GM21717 (cell line): ENCODE measurements at regions not wholly inside any gene's neighbourhood (a gene's known extent, or its start where the extent isn't known, plus 50 kb on each side); places are given as distances from the start of the nearest gene placed in this dataset.
"Not testable (repeated sequence)": the region's sequence is repeated elsewhere in the genome, so short reads cannot be mapped to it uniquely, and the experiment has no call there.

Experiments used
- ATAC-seq: cut with Tn5 transposase; IDR thresholded peaks from one replicate; pipeline ENCODE4 v1.9.1; 2021; ENCODE audit warnings: mild to moderate bottlenecking, moderate library complexity; ENCODE audit not compliant: unreplicated experiment

- no peak for ATAC-seq
Observed at GRCh38 chr3:156044634-156044975, 75.8 kb upstream of the KCNAB1 start.

GRCh38 chr3:156048483-156048882, 71.9 kb upstream of the KCNAB1 start:
- not testable (repeated sequence) for ATAC-seq

- no peak for ATAC-seq
Observed at GRCh38 chr3:156050918-156051317, 69.5 kb upstream of the KCNAB1 start.

DNA sequence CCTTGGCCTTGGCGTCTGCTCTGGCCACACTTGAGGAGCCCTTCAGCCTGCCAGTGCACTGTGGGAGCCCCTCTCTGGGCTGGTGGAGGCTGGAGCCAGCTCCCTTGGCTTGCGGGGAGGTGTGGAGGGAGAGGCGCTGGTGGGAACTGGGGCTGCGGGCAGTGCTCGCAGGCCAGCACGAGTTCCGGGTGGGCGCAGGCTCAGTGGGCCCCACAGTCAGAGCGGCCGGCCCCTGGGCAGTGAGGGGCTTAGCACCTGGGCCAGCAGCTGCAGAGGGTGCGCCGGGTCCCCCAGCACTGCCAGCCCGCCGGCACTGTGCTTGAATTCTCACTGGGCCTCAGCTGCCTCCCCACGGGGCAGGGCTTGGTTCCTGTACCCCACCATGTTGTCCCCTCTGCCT, 68.7 kb upstream of the KCNAB1 start:
- no peak for ATAC-seq

DNA sequence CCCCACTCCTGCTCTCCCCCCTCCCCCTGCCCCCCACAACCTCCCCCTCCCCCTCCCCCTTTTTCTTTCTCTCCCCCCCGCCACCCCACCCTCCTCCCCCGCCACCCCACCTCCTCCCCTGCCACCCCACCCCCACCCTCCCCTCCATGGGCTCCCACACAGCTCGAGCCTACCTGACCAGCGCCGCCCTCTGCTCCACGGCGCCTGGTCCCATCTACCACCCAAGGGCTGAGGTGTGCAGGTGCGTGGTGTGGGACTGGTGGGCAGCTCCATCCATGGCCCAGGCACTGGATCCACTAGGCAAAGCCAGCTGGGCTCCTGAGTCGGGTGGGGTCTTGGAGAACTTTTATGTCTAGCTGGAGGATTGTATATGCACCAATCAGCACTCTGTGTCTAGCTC, 68.3 kb upstream of the KCNAB1 start:
- ATAC-seq, result no peak

GRCh38 chr3:156059950-156060501, 60.4 kb upstream of the KCNAB1 start:
- ATAC-seq, result no peak

- ATAC-seq, result not testable (repeated sequence)
Observed at GRCh38 chr3:156068151-156068550, 52.2 kb upstream of the KCNAB1 start.

DNA sequence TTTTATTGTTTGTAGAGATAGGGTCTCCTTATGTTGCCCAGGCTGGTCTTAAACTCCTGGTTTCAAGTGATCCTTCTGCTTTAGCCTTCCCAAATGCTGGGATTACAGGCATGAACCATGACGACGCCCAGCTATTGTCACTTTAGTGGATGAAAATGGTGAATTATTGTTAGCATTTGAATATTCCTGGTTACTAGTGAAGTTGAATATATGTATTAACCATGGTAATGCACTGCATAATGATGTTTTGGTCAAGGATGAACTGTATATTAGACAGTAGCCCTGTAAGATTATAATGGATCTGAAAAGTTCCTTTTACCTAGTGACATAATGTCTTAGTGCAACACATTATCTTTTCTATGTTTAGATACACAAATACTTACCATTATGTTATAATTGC, 50.4 kb upstream of the KCNAB1 start:
- no peak for ATAC-seq
